ENCODE measurements at regions not wholly inside any gene's neighbourhood (a gene's known extent, or its start where the extent isn't known, plus 50 kb on each side); places are given as distances from the start of the nearest gene placed in this dataset.

DNA sequence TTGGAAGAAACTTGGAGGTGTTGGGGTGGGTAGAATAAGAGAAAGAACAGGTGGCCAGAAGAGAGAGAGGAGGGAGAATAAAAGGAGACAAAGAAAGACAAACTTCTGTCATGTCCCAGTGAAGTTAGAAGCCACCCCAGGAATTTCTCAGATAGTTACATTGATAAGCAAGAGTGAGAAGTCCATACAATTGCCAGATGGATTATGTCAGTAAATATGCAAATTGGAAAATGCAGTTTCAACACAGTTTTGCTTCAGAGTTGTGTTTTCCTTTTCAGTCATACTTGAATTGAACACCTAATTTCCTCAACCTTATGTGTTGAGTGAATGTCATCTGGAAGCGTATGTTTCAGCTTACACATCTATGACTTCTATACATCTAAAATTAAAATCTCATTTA, 139.2 kb downstream of the RXFP2 start:
- TF ChIP-seq, protein P1, sequence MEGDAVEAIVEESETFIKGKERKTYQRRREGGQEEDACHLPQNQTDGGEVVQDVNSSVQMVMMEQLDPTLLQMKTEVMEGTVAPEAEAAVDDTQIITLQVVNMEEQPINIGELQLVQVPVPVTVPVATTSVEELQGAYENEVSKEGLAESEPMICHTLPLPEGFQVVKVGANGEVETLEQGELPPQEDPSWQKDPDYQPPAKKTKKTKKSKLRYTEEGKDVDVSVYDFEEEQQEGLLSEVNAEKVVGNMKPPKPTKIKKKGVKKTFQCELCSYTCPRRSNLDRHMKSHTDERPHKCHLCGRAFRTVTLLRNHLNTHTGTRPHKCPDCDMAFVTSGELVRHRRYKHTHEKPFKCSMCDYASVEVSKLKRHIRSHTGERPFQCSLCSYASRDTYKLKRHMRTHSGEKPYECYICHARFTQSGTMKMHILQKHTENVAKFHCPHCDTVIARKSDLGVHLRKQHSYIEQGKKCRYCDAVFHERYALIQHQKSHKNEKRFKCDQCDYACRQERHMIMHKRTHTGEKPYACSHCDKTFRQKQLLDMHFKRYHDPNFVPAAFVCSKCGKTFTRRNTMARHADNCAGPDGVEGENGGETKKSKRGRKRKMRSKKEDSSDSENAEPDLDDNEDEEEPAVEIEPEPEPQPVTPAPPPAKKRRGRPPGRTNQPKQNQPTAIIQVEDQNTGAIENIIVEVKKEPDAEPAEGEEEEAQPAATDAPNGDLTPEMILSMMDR (IDR thresholded peaks at IDR 0.05), result no peak
- no peak for TF ChIP-seq POLR2A (IDR thresholded peaks at IDR 0.05)
